HG03558 (cell line): ENCODE measurements at regions not wholly inside any gene's neighbourhood (a gene's known extent, or its start where the extent isn't known, plus 50 kb on each side); places are given as distances from the start of the nearest gene placed in this dataset.

ENCODE experiments used
- ATAC-seq: cut with Tn5 transposase; IDR thresholded peaks from one replicate; pipeline ENCODE4 v1.9.1; 2021; ENCODE audit warnings: moderate number of reproducible peaks; ENCODE audit not compliant: unreplicated experiment; ENCODE audit errors: extremely low read depth

GRCh38 chr1:82823876-82824275 is 1023.1 kb downstream of the ADGRL2 start:
- no peak for ATAC-seq

- ATAC-seq = no peak
Observed at GRCh38 chr1:82820816-82821215, 1020.1 kb downstream of the ADGRL2 start.

- ATAC-seq = no peak
Observed at GRCh38 chr1:82819234-82819633, 1018.5 kb downstream of the ADGRL2 start.

- ATAC-seq = no peak
Observed at GRCh38 chr1:82818586-82818985, 1017.9 kb downstream of the ADGRL2 start.

DNA sequence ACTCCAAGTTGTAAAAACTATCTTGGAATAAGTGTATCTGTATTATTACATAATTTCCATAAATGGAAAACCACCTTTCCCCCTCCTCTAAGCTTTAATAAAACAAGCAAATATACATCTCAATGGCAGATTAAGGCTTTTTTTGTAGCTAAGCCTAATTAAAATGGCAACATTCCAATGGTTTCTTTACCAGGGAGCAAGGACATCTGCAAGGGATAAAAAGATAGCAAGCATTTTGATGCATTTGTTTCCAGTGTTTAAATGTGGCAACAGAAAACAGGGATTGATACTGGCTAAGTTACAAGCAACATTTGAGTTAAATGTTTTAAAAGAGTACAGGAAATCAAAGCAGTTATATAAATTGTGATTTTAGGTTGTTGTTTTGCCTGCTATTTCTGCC is 1012.7 kb downstream of the ADGRL2 start:
- ATAC-seq = no peak

DNA sequence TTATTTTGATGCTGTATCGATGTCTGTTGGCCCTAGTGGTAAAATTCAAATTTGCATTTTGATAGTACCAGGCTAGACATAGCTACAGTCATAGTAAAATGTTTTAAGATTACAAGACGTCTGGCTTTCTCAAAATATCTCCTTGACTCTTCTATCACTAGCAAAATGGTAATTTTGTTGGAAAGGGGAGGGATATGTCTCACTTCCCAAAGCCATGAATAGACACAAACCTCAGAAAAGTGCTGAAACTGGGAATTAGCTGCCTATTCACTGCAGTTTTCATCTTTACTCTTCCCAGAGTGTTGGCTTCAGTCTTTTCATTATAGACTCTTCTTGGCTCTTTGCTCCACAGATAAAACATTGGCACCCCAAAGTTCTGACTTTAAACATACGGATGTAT is 1009.9 kb downstream of the ADGRL2 start:
- ATAC-seq = no peak

DNA sequence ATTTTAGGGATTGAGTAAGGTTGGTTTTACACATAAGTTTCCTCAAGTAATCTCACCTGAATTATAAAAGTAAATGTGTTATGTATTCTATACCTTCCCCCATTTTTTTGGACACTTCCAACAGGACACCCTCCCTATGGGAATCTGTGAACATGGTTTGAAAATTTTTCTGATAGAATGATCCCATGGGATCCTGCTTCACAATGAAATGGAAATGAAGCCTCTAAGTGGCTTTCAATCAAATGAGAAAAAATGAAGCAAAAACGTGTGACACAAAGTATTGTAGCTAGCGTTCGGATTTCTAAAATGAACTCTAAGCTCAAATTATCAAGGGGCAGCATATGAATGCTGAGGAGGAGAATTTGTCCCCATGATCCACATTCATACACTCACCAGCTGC is 1006.8 kb downstream of the ADGRL2 start:
- no peak for ATAC-seq

GRCh38 chr1:82806133-82806532 is 1005.4 kb downstream of the ADGRL2 start:
- no peak for ATAC-seq

DNA sequence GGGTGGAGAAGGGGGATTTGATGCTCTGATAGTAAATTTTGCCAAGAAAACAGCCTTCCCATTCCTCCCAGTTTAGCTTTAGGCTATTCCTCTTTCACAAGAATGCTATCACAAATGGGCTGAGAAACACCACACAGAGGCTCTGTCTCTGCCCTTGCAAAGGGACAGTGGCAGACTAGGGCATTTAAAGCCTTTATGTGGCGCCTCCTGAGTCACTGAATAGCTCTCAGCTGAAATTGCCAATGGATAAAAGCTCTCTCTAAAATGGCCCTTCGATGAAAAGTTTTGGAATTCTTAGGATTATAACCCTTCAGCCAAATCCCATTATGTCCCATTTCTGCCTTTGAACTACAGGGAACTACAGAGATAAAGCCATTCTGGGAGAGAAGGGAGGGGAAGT is 1000.4 kb downstream of the ADGRL2 start:
- no peak for ATAC-seq

DNA sequence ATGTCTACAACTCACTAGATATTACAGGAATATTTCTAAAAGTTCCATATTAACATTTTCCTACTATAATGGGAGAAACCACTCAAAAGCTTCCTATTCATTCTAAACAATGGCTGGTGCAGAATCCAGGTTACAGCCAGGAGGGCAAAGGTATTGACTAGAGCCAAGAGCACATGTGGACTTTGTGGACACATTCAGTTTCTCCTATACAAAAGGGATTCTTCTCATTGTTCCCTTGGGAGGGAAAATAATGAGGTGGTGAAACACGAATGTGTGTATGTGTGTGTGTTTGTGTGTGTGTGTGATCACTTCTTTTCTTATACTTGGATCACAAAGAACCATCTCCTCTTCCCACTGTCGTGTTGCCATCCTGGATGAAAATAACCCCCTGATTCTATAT is 1000.0 kb downstream of the ADGRL2 start:
- no peak for ATAC-seq

- no peak for ATAC-seq
Observed at GRCh38 chr1:82799261-82799660, 998.5 kb downstream of the ADGRL2 start.

GRCh38 chr1:82795508-82796149 is 994.9 kb downstream of the ADGRL2 start:
- ATAC-seq = no peak

DNA sequence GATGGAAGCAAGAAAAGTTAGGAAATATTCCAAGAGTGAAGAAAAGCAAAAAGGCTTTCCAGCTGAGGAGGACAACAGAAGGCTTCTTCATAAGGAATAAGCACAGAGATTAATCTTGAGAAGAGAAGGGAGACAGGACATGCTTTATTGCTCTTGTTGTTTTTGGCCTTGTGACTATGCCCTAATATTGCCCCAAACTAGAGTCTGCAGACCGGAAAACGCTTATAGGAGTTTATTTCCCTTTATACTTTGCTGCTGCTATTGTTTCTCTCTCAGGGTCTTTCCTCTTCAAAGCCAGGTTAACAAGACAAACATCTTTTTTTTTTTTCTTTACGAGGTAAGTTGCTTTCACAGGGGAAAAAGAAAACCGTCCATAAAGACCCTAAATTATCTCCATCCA is 991.4 kb downstream of the ADGRL2 start:
- no peak for ATAC-seq

GRCh38 chr1:82790556-82790955 is 989.8 kb downstream of the ADGRL2 start:
- no peak for ATAC-seq

GRCh38 chr1:82788660-82789059 is 987.9 kb downstream of the ADGRL2 start:
- ATAC-seq = no peak

GRCh38 chr1:82788038-82788437 is 987.3 kb downstream of the ADGRL2 start:
- ATAC-seq = no peak

DNA sequence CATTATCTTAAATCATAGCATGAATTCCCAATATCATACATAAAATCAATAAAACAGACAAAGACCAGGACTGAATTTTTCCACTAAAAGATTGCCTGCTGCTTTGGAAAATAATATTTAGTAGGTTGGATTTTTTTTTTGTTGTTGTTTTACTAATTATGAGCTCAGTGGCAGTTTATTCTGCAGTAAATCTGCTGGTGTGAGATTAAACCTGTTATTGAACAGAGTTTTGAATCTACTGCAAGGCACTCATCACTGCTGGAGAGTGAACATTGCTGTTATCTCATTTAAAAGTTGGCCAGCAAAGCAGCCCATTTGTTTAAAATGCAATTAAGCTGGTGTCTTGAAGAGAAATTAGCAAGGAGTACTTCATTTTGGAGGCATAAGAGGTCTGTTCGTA is 986.1 kb downstream of the ADGRL2 start:
- no peak for ATAC-seq

- no peak for ATAC-seq
Observed at GRCh38 chr1:82785268-82785790, 984.6 kb downstream of the ADGRL2 start.

DNA sequence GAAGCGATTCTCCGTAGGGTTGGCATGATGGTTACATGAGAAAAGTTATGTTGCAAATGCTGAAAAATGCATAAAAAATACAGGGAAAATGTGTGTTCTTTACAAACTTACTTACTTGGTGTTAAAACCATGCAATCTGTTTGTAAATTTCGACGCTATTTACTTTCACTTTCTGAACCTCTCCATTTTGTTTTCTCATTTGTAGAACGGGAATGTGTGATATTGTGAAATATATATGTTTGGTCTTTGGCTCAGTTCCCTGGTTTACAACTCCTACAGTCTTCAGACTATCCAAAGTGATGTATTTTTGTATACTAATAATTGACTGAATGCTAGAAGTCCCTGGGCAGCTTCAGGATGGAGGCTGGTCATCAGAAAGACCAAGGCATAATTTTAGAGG is 982.3 kb downstream of the ADGRL2 start:
- no peak for ATAC-seq

DNA sequence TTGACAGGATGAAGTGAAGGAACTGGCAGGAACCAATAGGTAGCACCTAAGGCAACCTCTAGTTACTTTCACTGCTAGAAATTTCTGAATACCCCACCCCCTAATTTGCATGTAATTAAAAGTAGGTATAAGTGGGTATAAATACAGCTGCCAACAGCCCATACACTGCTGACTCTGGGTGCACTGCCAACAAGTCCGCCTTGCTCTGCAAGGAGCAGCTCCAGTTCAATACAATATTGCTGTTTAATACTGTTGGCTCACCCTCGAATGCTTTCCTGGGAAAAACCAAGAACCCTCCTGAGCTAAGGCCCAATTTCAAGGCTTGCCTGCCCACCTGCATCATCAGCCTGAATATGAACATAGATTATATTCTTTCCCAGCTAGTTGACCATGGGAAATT is 981.9 kb downstream of the ADGRL2 start:
- ATAC-seq = no peak

GRCh38 chr1:82778612-82779011 is 977.9 kb downstream of the ADGRL2 start:
- ATAC-seq = no peak

GRCh38 chr1:82777240-82777639 is 976.5 kb downstream of the ADGRL2 start:
- ATAC-seq = no peak
